Body of pancreas (tissue), 4 donors: ENCODE measurements at regions not wholly inside any gene's neighbourhood (a gene's known extent, or its start where the extent isn't known, plus 50 kb on each side); places are given as distances from the start of the nearest gene placed in this dataset.
A peak's percentile ranks its signal among the peaks of the same experiment; 100 is the strongest.

Experiments used
- ATAC-seq: fragments of 150-250 bp; one replicate; pipeline ENCODE4 v1.9.1; 2016
- DNase-seq, 4 donors: peaks; one replicate each; pipeline ENCODE4 v3.0.0-alpha.2; 2019
- H3K27ac ChIP-seq, 4 donors: fragments of 200-600 bp; sonication (generic); 1 replicate in 3 of 4; 2 replicates in 1 of 4; pipeline versions ENCODE4 v1.5.1 to v1.6.1; 2016 to 2019; ENCODE audit warnings: mild to moderate bottlenecking in 1 of 4, mixed read lengths in 1 of 4, moderate library complexity in 1 of 4
- H3K27me3 ChIP-seq, 2 donors: fragments of 200-600 bp; sonication (generic); one replicate each; pipeline ENCODE4 v1.6.0; 2016; ENCODE audit warnings: mild to moderate bottlenecking in 1 of 2
- H3K36me3 ChIP-seq, 2 donors: fragments of 200-600 bp; sonication (generic); replicated peaks in 1 of 2; 2 replicates each; pipeline ENCODE4 v1.5.1; 2016; ENCODE audit warnings: low read depth in 2 of 2; ENCODE audit not compliant: insufficient read depth in 1 of 2
- H3K4me1 ChIP-seq: fragments of 200-600 bp; sonication (generic); one replicate; pipeline ENCODE4 v1.6.0; 2016
- H3K4me3 ChIP-seq, 2 donors: fragments of 200-600 bp; sonication (generic); 1 replicate in 1 of 2; 2 replicates in 1 of 2; pipeline ENCODE4 v1.5.1; 2016 to 2019
- H3K9me3 ChIP-seq, 3 donors: fragments of 200-600 bp; sonication (generic); 1 replicate in 2 of 3; 2 replicates in 1 of 3; pipeline ENCODE4 v1.5.1; 2016
- CTCF ChIP-seq, 7 experiments: fragments of 450-650 bp in 4 of 7; fragments of 200-600 bp in 3 of 7; sonication (generic) in 3 of 7; IDR thresholded peaks; one replicate each; pipeline ENCODE4 v1.5.1; 2016 to 2019; ENCODE audit warnings: antibody characterized with exemption in 7 of 7
- POLR2A ChIP-seq, 3 donors: fragments of 450-650 bp; IDR thresholded peaks; one replicate each; pipeline ENCODE4 v1.6.1; 2016; ENCODE audit warnings: antibody characterized with exemption in 3 of 3, mild to moderate bottlenecking in 2 of 3
- WGBS, 2 donors: methylation state at CpG; one replicate each; pipeline ENCODE4 v1.1.5; 2017; 5-methylcytosine and 5-hydroxymethylcytosine counted together
- intact Hi-C: fragments of 100-400 bp; cut with DNase I; formaldehyde crosslinking; loops from one replicate; pipeline ENCODE4 v1.15.1; 2023

DNA sequence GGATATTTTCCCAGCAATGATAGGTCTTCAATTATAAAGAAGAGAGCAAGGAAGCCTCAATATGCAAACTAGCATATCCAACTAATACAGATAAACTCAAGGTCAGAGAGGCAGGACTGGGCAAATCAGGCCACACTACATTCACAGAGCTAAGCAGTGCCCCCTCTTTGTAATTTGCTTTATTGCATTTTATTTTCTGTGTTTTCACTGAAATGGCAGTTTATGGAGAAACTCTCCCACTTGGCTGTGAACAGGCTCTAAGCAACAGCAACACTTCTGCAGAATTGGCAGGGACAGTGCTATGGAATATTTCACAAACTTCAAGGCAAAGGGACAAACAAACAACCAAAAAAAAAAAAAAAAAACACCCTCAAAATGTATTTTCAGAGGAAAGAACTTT is 93.4 kb upstream of the SOD1 start:
- no peak overlapping the region for H3K27ac ChIP-seq

DNA sequence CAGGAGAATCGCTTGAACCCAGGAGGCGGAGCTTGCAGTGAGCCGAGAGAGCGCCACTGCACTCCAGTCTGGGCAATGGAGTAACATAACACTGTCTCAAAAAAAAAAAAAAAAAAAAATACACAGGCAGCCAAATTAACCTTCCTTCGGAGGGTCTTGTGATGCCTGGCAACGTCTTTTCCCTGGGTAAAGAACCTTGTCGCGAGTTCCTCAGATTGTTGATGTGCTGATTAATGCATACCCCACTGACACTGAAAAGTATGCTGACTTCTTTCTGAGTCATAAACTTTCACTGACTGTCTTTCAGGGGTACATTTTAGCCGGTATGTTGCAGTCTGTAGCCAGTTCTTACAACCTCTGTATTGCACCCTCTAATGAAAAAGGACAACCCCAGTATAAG is 95.1 kb upstream of the SOD1 start:
- TF ChIP-seq POLR2A (IDR thresholded peaks at IDR 0.05), result no peak
- TF ChIP-seq CTCF (IDR thresholded peaks at IDR 0.05), result no peak
- H3K9me3 ChIP-seq, result no peaks in the 10 kb centered on the region
- H3K4me3 ChIP-seq, result no peak overlapping the region
- H3K27me3 ChIP-seq, result no peaks in the 10 kb centered on the region
- ATAC-seq (no peak), DNase-seq (no peak)
- no peaks in the 10 kb centered on the region for H3K36me3 ChIP-seq
- H3K4me1 ChIP-seq, result peaks cover 5% of the 10 kb centered on the region
- intact Hi-C loops, result no loop called here
- no peak overlapping the region for H3K27ac ChIP-seq
- WGBS, 2 donors, result 56 to 61% methylated on average over 9 of the region's 9 CpGs

More for the DNA sequence above, 93.4 kb upstream of the SOD1 start:
- Histone ChIP-seq H3K4me1 (no peaks in the 10 kb centered on the region), H3K27me3 (no peaks in the 10 kb centered on the region), H3K9me3 (no peaks in the 10 kb centered on the region), H3K36me3 (no peaks in the 10 kb centered on the region), H3K4me3 (no peak overlapping the region)
- intact Hi-C loops, result no loop called here
- no peak for DNase-seq
- no peak for ATAC-seq
- TF ChIP-seq CTCF (IDR thresholded peaks at IDR 0.05) (no peak), POLR2A (IDR thresholded peaks at IDR 0.05) (no peak)

GRCh38 chr21:31560479-31560878 is 99.0 kb upstream of the SOD1 start:
- 67 to 68% methylated on average over 6 of the region's 6 CpGs for WGBS, 2 donors
- Histone ChIP-seq H3K4me1 (peaks cover 24% of the 10 kb centered on the region), H3K36me3 (no peaks in the 10 kb centered on the region), H3K4me3 (no peak overlapping the region), H3K27me3 (peaks cover 0 to 8% of the 10 kb centered on the region in 2 donors), H3K9me3 (no peaks in the 10 kb centered on the region), H3K27ac (no peak overlapping the region)
- TF ChIP-seq CTCF (IDR thresholded peaks at IDR 0.05) (no peak), POLR2A (IDR thresholded peaks at IDR 0.05) (no peak)
- intact Hi-C loops, result no loop called here
- no peak for DNase-seq
- ATAC-seq, result no peak

DNA sequence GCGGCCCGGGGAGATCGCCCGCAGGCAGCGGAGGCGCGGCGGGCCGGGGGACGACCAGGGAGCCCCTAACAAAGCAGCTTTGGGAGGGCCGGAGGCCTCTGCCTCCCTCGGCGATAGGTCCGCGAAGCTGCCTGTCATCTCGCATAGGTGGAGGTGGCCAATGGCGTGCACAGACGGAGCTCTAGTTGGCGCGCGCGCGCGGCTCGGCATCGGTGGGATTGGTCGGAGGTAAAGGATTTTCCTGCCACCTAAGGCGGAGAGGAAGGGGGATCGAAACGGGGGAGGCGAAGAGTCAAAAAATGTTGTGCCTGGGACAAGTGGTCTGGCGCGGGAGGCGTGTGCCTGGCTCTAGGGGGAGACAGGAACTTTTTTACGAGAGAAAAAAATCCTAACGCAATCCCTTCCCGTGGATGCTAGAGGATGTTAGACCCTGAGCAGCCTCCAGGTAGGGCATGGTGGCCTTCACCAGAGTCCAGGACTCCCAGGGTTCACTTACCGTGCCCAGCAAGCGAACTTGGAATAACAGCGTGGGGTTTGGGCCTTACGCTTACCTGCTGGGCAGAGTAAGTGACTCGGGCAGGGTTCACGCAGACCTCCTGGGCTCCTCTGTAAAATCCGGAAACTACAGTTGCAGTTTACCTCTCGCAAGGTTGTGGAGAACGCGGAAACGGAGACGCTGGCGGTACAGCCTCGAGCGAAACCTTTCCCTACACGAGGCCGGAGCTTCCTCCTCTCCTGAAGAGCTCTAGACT is 99.9 kb upstream of the SOD1 start:
- Histone ChIP-seq H3K27me3 (peaks cover 0 to 8% of the 10 kb centered on the region in 2 donors), H3K4me1 (peaks cover 24% of the 10 kb centered on the region), H3K4me3 (peak overlapping the region in 1 of 2 donors; percentile 48), H3K36me3 (no peaks in the 10 kb centered on the region), H3K27ac (peak overlapping the region in 3 of 4 donors; percentile 21 to 46 (median 40)), H3K9me3 (no peaks in the 10 kb centered on the region)
- 2 to 3% methylated on average over 40 to 54 of the region's 54 CpGs for WGBS, 2 donors
- intact Hi-C loops, result no loop called here
- DNase-seq (peak; percentile 80 to 87 (median 84)), ATAC-seq (peak; percentile 89)
- TF ChIP-seq CTCF (IDR thresholded peaks at IDR 0.05) (no peak), POLR2A (IDR thresholded peaks at IDR 0.05) (peak in 1 of 3 donors; percentile 14)

DNA sequence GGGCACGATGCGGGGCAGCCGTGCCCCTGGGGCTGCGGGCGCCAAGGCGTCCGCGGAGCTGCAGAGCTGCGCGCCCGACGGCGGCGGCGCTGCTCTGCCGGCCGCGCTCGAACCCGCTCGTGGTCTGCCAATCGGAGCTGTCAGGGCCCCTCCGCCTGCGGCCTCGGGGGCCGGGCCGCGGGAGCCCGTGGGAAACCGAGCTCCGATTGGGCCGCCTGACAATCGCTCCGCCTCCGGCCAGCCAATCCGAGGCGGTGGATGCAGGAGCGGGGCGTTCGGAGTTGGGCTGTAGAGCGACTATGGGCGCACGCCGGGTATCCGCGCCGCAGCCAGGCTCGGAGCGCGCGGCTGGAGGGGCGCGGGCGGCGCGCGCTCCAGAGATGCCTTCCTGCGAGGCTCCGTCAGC is 100.5 kb upstream of the SOD1 start:
- ATAC-seq, result peak; percentile 92

More for the DNA sequence above, 100.5 kb upstream of the SOD1 start:
- H3K36me3 ChIP-seq, result no peaks in the 10 kb centered on the region
- H3K9me3 ChIP-seq, result no peaks in the 10 kb centered on the region
- H3K27me3 ChIP-seq, result peaks cover 0 to 8% of the 10 kb centered on the region in 2 donors
- H3K4me1 ChIP-seq, result peaks cover 24% of the 10 kb centered on the region
- H3K27ac ChIP-seq, result peak overlapping the region in 1 of 4 donors; percentile 40
- TF ChIP-seq CTCF (IDR thresholded peaks at IDR 0.05) (peak in 2 of 7 experiments; percentile 8 to 19), POLR2A (IDR thresholded peaks at IDR 0.05) (no peak)
- DNase-seq, result peak; percentile 67 to 80 (median 78)
- intact Hi-C loops, result no loop called here
- peak overlapping the region in 1 of 2 donors; percentile 48 for H3K4me3 ChIP-seq
- 0% methylated on average over 43 of the region's 59 CpGs; no CpG with 5 or more reads in 1 of the 2 donors for WGBS, 2 donors
